ENCODE measurements at regions not wholly inside any gene's neighbourhood (a gene's known extent, or its start where the extent isn't known, plus 50 kb on each side); places are given as distances from the start of the nearest gene placed in this dataset.

DNA sequence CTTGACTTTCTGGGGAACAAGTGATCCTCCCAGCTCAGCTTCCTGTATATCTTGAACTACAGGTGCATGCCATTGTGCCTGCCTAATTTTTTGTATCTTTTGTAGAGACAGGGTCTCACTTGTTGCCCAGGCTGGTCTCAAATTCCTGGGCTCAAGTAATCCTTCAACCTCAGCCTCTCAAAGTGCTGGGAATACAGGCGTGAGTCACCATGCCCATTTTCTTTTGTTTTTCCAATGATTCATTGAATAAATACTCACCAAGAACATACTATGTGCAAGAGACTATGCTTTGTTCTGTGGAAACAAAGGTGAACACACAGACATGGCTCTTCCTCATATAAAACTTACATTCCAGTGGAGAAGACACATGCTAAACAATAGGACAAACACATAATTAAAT lies 407.8 kb upstream of the DAB1 start:
- no peak overlapping the region for H3K27ac Mint-ChIP-seq
- Histone ChIP-seq H3K4me2 (replicated peaks; ENCODE audit: extremely low read depth, low read length, poor library complexity, severe bottlenecking) (no peak overlapping the region), H3K27me3 (ENCODE audit: control insufficient read depth in 2 of 2, insufficient read depth in 2 of 2, low read length in 2 of 2) (no peaks in the 10 kb centered on the region), H3K9me3 (replicated peaks in 1 of 2; ENCODE audit: control insufficient read depth in 1 of 2, insufficient read depth in 1 of 2, low read length in 2 of 2) (peaks cover 3 to 4% of the 10 kb centered on the region in 2 donors), H2AFZ (ENCODE audit: insufficient read depth, low read depth, low read length, poor library complexity, severe bottlenecking) (no peak overlapping the region), H3K36me3 (replicated peaks in 1 of 2; ENCODE audit: control insufficient read depth in 1 of 2, insufficient read depth in 2 of 2, low read length in 2 of 2) (no peaks in the 10 kb centered on the region), H3K9ac (ENCODE audit: insufficient read depth, low read length, poor library complexity, severe bottlenecking) (no peak overlapping the region), H3K4me1 (ENCODE audit: control insufficient read depth in 1 of 2, insufficient read depth in 2 of 2, low read length in 2 of 2) (no peaks in the 10 kb centered on the region), H3K79me2 (ENCODE audit: insufficient read depth, low read length) (no peaks in the 10 kb centered on the region), H4K20me1 (ENCODE audit: insufficient read depth, low read length) (no peaks in the 10 kb centered on the region), H3K4me3 (replicated peaks in 1 of 3; ENCODE audit: low read depth in 2 of 3, low read length in 3 of 3) (no peak overlapping the region), H3K27ac (ENCODE audit: low read depth in 1 of 2, low read length in 2 of 2) (no peak overlapping the region)
- H3K4me3 Mint-ChIP-seq, result no peak overlapping the region
- no peaks in the 10 kb centered on the region for H3K4me1 Mint-ChIP-seq
- no CpG with 5 or more reads among the region's 1 CpG for WGBS (ENCODE audit: insufficient coverage)
- H3K27me3 Mint-ChIP-seq (ENCODE audit: low read depth in 3 of 3), result peaks cover 0 to 2% (median 0%) of the 10 kb centered on the region in 3 donors
- intact Hi-C loops (cut with micrococcal nuclease), result no loop called here
- no peak for DNase-seq
- H3K9me3 Mint-ChIP-seq, result peaks cover 0 to 7% (median under 1%) of the 10 kb centered on the region in 7 donors
- TF ChIP-seq, protein P1, sequence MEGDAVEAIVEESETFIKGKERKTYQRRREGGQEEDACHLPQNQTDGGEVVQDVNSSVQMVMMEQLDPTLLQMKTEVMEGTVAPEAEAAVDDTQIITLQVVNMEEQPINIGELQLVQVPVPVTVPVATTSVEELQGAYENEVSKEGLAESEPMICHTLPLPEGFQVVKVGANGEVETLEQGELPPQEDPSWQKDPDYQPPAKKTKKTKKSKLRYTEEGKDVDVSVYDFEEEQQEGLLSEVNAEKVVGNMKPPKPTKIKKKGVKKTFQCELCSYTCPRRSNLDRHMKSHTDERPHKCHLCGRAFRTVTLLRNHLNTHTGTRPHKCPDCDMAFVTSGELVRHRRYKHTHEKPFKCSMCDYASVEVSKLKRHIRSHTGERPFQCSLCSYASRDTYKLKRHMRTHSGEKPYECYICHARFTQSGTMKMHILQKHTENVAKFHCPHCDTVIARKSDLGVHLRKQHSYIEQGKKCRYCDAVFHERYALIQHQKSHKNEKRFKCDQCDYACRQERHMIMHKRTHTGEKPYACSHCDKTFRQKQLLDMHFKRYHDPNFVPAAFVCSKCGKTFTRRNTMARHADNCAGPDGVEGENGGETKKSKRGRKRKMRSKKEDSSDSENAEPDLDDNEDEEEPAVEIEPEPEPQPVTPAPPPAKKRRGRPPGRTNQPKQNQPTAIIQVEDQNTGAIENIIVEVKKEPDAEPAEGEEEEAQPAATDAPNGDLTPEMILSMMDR (IDR thresholded peaks at IDR 0.05), result no peak
- no peaks in the 10 kb centered on the region for H3K36me3 Mint-ChIP-seq

DNA sequence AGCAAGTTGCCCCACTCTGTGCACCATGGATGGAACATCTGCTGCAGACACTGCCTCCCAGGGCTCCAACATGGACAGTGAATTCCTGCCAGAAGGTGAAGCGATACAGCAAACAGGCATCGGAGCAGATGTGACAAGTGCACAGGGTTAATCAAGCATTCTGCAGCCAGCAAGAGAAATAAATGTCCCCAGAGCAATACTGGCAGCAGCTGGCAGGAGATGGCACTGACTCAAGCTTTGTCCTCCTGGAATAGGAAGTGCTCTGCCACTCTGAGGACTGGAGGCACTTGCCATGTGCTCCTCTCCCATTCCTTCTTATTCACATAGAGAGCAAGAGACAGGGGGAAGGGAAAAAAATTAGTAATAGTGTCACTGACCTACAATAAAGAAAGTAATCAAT lies 402.7 kb upstream of the DAB1 start:
- H3K36me3 ChIP-seq (replicated peaks in 1 of 2; ENCODE audit: control insufficient read depth in 1 of 2, insufficient read depth in 2 of 2, low read length in 2 of 2), result no peaks in the 10 kb centered on the region
- intact Hi-C loops (cut with micrococcal nuclease), result no loop called here
- Mint-ChIP-seq H3K27ac (no peak overlapping the region), H3K27me3 (ENCODE audit: low read depth in 3 of 3) (no peaks in the 10 kb centered on the region), H3K36me3 (no peaks in the 10 kb centered on the region), H3K4me1 (no peaks in the 10 kb centered on the region), H3K9me3 (peaks cover 0 to 7% (median 1%) of the 10 kb centered on the region in 7 donors), H3K4me3 (no peak overlapping the region)
- no peaks in the 10 kb centered on the region for H4K20me1 ChIP-seq (ENCODE audit: insufficient read depth, low read length)
- H3K9me3 ChIP-seq (replicated peaks in 1 of 2; ENCODE audit: control insufficient read depth in 1 of 2, insufficient read depth in 1 of 2, low read length in 2 of 2), result peaks cover 0 to 3% of the 10 kb centered on the region in 2 donors
- WGBS (ENCODE audit: insufficient coverage), result 96% methylated on average over 2 of the region's 2 CpGs
- H3K4me2 ChIP-seq (replicated peaks; ENCODE audit: extremely low read depth, low read length, poor library complexity, severe bottlenecking), result no peak overlapping the region
- no peaks in the 10 kb centered on the region for H3K4me1 ChIP-seq (ENCODE audit: control insufficient read depth in 1 of 2, insufficient read depth in 2 of 2, low read length in 2 of 2)
- H2AFZ ChIP-seq (ENCODE audit: insufficient read depth, low read depth, low read length, poor library complexity, severe bottlenecking), result no peak overlapping the region
- H3K9ac ChIP-seq (ENCODE audit: insufficient read depth, low read length, poor library complexity, severe bottlenecking), result no peak overlapping the region
- no peak overlapping the region for H3K4me3 ChIP-seq (replicated peaks in 1 of 3; ENCODE audit: low read depth in 2 of 3, low read length in 3 of 3)
- DNase-seq, result no peak
- no peaks in the 10 kb centered on the region for H3K27me3 ChIP-seq (ENCODE audit: control insufficient read depth in 2 of 2, insufficient read depth in 2 of 2, low read length in 2 of 2)
- H3K27ac ChIP-seq (ENCODE audit: low read depth in 1 of 2, low read length in 2 of 2), result no peak overlapping the region
- no peaks in the 10 kb centered on the region for H3K79me2 ChIP-seq (ENCODE audit: insufficient read depth, low read length)
- TF ChIP-seq, protein P1 (IDR thresholded peaks at IDR 0.05), result no peak
